Fibroblast of mammary gland (primary cell): ENCODE measurements at regions not wholly inside any gene's neighbourhood (a gene's known extent, or its start where the extent isn't known, plus 50 kb on each side); places are given as distances from the start of the nearest gene placed in this dataset.
A peak's percentile ranks its signal among the peaks of the same experiment; 100 is the strongest.
"Not testable (repeated sequence)": the region's sequence is repeated elsewhere in the genome, so short reads cannot be mapped to it uniquely, and the experiment has no call there.

ENCODE experiments used
- DNase-seq: peaks from one replicate; pipeline ENCODE4 v3.0.0-alpha.2; 2010; ENCODE audit warnings: low read depth
- H3K4me3 ChIP-seq: 2 replicates; pipeline ENCODE4 v1.5.1; 2011; ENCODE audit warnings: low read depth, mild to moderate bottlenecking, low read length, moderate library complexity; ENCODE audit not compliant: control insufficient read depth
- CTCF ChIP-seq: conservative IDR thresholded peaks from 2 replicates; pipeline ENCODE4 v1.5.1; 2011; ENCODE audit warnings: low read depth, low read length, inconsistent platforms; ENCODE audit not compliant: control insufficient read depth, insufficient read depth

- DNase-seq = no peak
- no peak for TF ChIP-seq CTCF
- H3K4me3 ChIP-seq = no peak overlapping the region
Observed at GRCh38 chr12:131509701-131510100, 201.2 kb upstream of the SFSWAP start.

GRCh38 chr12:131510431-131510830 is 200.5 kb upstream of the SFSWAP start:
- no peak for TF ChIP-seq CTCF
- H3K4me3 ChIP-seq = no peak overlapping the region
- no peak for DNase-seq

- TF ChIP-seq CTCF = no peak
- no peak overlapping the region for H3K4me3 ChIP-seq
- DNase-seq = peak; percentile 1
Observed at GRCh38 chr12:131511391-131511802, 199.5 kb upstream of the SFSWAP start.

GRCh38 chr12:131511803-131512561 is 198.9 kb upstream of the SFSWAP start:
- no peak for TF ChIP-seq CTCF
- no peak overlapping the region for H3K4me3 ChIP-seq
- DNase-seq = no peak

GRCh38 chr12:131513606-131514005 is 197.3 kb upstream of the SFSWAP start:
- no peak for DNase-seq
- no peak for TF ChIP-seq CTCF
- H3K4me3 ChIP-seq = no peak overlapping the region

- not testable (repeated sequence) for DNase-seq
Observed at GRCh38 chr12:131520553-131520952, 190.3 kb upstream of the SFSWAP start.

GRCh38 chr12:131521326-131521725 is 189.6 kb upstream of the SFSWAP start:
- no peak for TF ChIP-seq CTCF
- no peak for DNase-seq
- no peak overlapping the region for H3K4me3 ChIP-seq

More at GRCh38 chr12:131520553-131520952, 190.3 kb upstream of the SFSWAP start:
- not testable (repeated sequence) for H3K4me3 ChIP-seq
